H9 (cell line): ENCODE measurements at regions not wholly inside any gene's neighbourhood (a gene's known extent, or its start where the extent isn't known, plus 50 kb on each side); places are given as distances from the start of the nearest gene placed in this dataset.
"Not testable (repeated sequence)": the region's sequence is repeated elsewhere in the genome, so short reads cannot be mapped to it uniquely, and the experiment has no call there.

Experiments used
- DNase-seq: peaks from one replicate; pipeline ENCODE4 v3.0.0-alpha.2; 2017
- H2AFZ ChIP-seq: one replicate; pipeline ENCODE4 v1.6.1; 2013; ENCODE audit warnings: mild to moderate bottlenecking, low read length, control low read depth, moderate library complexity
- H2AK5ac ChIP-seq: 2 replicates; pipeline ENCODE4 v1.6.1; 2013; ENCODE audit warnings: low read length, control low read depth, mixed read lengths; ENCODE audit not compliant: insufficient read length
- H2BK120ac ChIP-seq: one replicate; pipeline ENCODE4 v1.6.1; 2013; ENCODE audit warnings: low read depth, mild to moderate bottlenecking, low read length, control low read depth, inconsistent platforms; ENCODE audit not compliant: poor library complexity, severe bottlenecking
- H2BK12ac ChIP-seq: 2 replicates; pipeline ENCODE4 v1.6.1; 2013; ENCODE audit warnings: low read length, control low read depth, mixed read lengths, low read depth; ENCODE audit not compliant: insufficient read length
- H2BK15ac ChIP-seq: 2 replicates; pipeline ENCODE4 v1.6.1; 2013; ENCODE audit warnings: low read depth, low read length, control low read depth
- H2BK20ac ChIP-seq: one replicate; pipeline ENCODE4 v1.6.1; 2013; ENCODE audit warnings: low read depth, mild to moderate bottlenecking, low read length, control low read depth, inconsistent platforms; ENCODE audit not compliant: poor library complexity, severe bottlenecking
- H2BK5ac ChIP-seq: 2 replicates; pipeline ENCODE4 v1.6.1; 2013; ENCODE audit warnings: low read length, control low read depth, mixed read lengths; ENCODE audit not compliant: insufficient read length
- H3K14ac ChIP-seq: 2 replicates; pipeline ENCODE4 v1.6.1; 2013; ENCODE audit warnings: low read length, control low read depth; ENCODE audit not compliant: insufficient read depth
- H3K18ac ChIP-seq: 2 replicates; pipeline ENCODE4 v1.6.1; 2013; ENCODE audit warnings: low read depth, mild to moderate bottlenecking, mixed read lengths, low read length, control low read depth; ENCODE audit not compliant: insufficient read length
- H3K23ac ChIP-seq: 2 replicates; pipeline ENCODE4 v1.6.1; 2013; ENCODE audit warnings: low read length, control low read depth, mixed read lengths, low read depth; ENCODE audit not compliant: insufficient read length
- H3K23me2 ChIP-seq: 2 replicates; pipeline ENCODE4 v1.6.1; 2013; ENCODE audit warnings: low read depth, mild to moderate bottlenecking, mixed read lengths, low read length, control low read depth; ENCODE audit not compliant: insufficient read length, poor library complexity, severe bottlenecking
- H3K27ac ChIP-seq: 2 replicates; pipeline ENCODE4 v1.5.1; 2013; ENCODE audit warnings: low read length, control low read depth, mixed read lengths, low read depth; ENCODE audit not compliant: insufficient read length
- H3K27me3 ChIP-seq: 2 replicates; pipeline ENCODE4 v1.6.1; 2013; ENCODE audit warnings: low read length, control low read depth, inconsistent platforms; ENCODE audit not compliant: insufficient read depth
- H3K4ac ChIP-seq: 2 replicates; pipeline ENCODE4 v1.6.1; 2013; ENCODE audit warnings: low read depth, mild to moderate bottlenecking, control low read depth, inconsistent platforms, low read length, moderate library complexity
- H3K4me1 ChIP-seq: 2 replicates; pipeline ENCODE4 v1.6.1; 2013; ENCODE audit warnings: low read length, control low read depth, inconsistent platforms; ENCODE audit not compliant: insufficient read depth
- H3K4me2 ChIP-seq: 2 replicates; pipeline ENCODE4 v1.6.1; 2013; ENCODE audit warnings: low read length, control low read depth, mixed read lengths; ENCODE audit not compliant: insufficient read length, insufficient read depth
- H3K56ac ChIP-seq: 2 replicates; pipeline ENCODE4 v1.6.1; 2013; ENCODE audit warnings: low read depth, mild to moderate bottlenecking, mixed read lengths, low read length, control low read depth; ENCODE audit not compliant: insufficient read length
- H3K79me1 ChIP-seq: 2 replicates; pipeline ENCODE4 v1.6.1; 2013; ENCODE audit warnings: low read depth, mild to moderate bottlenecking, moderate library complexity, low read length, control low read depth, inconsistent platforms; ENCODE audit not compliant: insufficient read depth, poor library complexity, severe bottlenecking
- H3K79me2 ChIP-seq: 2 replicates; pipeline ENCODE4 v1.6.1; 2013; ENCODE audit warnings: low read length, control low read depth, inconsistent platforms; ENCODE audit not compliant: insufficient read depth
- H3K9ac ChIP-seq: 2 replicates; pipeline ENCODE4 v1.6.1; 2013; ENCODE audit warnings: low read length, control low read depth, mixed read lengths; ENCODE audit not compliant: insufficient read length; ENCODE audit errors: extremely low read depth
- H3K9me3 ChIP-seq: one replicate; pipeline ENCODE4 v1.6.1; 2013; ENCODE audit warnings: low read depth, low read length, inconsistent platforms; ENCODE audit not compliant: control insufficient read depth
- H3T11ph ChIP-seq: one replicate; pipeline ENCODE4 v1.6.1; 2013; ENCODE audit warnings: mild to moderate bottlenecking, low read length, control low read depth, inconsistent platforms
- H4K20me1 ChIP-seq: one replicate; pipeline ENCODE4 v1.6.1; 2013; ENCODE audit not compliant: control insufficient read depth, insufficient read length, insufficient read depth
- H4K5ac ChIP-seq: 2 replicates; pipeline ENCODE4 v1.6.1; 2013; ENCODE audit warnings: low read depth, mild to moderate bottlenecking, mixed read lengths, low read length, control low read depth; ENCODE audit not compliant: insufficient read length
- H4K8ac ChIP-seq: replicated peaks from 2 replicates; pipeline ENCODE4 v1.6.1; 2013; ENCODE audit warnings: low read length, control low read depth, mixed read lengths, low read depth; ENCODE audit not compliant: insufficient read length
- H4K91ac ChIP-seq: 2 replicates; pipeline ENCODE4 v1.6.1; 2013; ENCODE audit warnings: low read depth, mild to moderate bottlenecking, moderate library complexity, mixed read lengths, low read length, control low read depth; ENCODE audit not compliant: insufficient read length
- H3K27ac Mint-ChIP-seq, 3 experiments: 2 replicates in 2 of 3; 3 replicates in 1 of 3; pipeline ENCODE4 v1.8.0; 2020 to 2021; ENCODE audit warnings: mixed read lengths in 3 of 3, mild to moderate bottlenecking in 1 of 3, moderate library complexity in 1 of 3
- H3K27me3 Mint-ChIP-seq: 2 replicates; pipeline ENCODE4 v1.8.0; 2021; ENCODE audit warnings: low read depth, mild to moderate bottlenecking, moderate library complexity, mixed read lengths
- H3K36me3 Mint-ChIP-seq, 3 experiments: 2 replicates in 2 of 3; 3 replicates in 1 of 3; pipeline ENCODE4 v1.8.0; 2020 to 2021; ENCODE audit warnings: low read depth in 3 of 3, mixed read lengths in 3 of 3; ENCODE audit not compliant: insufficient read depth in 1 of 3
- H3K4me1 Mint-ChIP-seq, 2 experiments: 2 replicates each; pipeline ENCODE4 v1.8.0; 2020; ENCODE audit warnings: mixed read lengths in 2 of 2
- H3K4me3 Mint-ChIP-seq, 2 experiments: 2 replicates in 1 of 2; 3 replicates in 1 of 2; pipeline ENCODE4 v1.8.0; 2020 to 2021; ENCODE audit warnings: mild to moderate bottlenecking in 2 of 2, mixed read lengths in 2 of 2, moderate library complexity in 1 of 2
- H3K9me3 Mint-ChIP-seq, 2 experiments: 2 replicates in 1 of 2; 3 replicates in 1 of 2; pipeline ENCODE4 v1.8.0; 2020; ENCODE audit warnings: mild to moderate bottlenecking in 2 of 2, mixed read lengths in 2 of 2, moderate library complexity in 1 of 2
- WGBS: extraction: QIAGEN DNeasy Blood & Tissue Kit; methylation state at CpG from one replicate; pipeline ENCODE4 v1.1.7; 2013; ENCODE audit warnings: missing lambda C conversion rate, low lambda C conversion rate, mixed read lengths; ENCODE audit not compliant: insufficient read length; ENCODE audit errors: extremely low coverage; 5-methylcytosine and 5-hydroxymethylcytosine counted together
- TF ChIP-seq, protein P1 (sequence below): fragments of 200-600 bp; sonication (generic); conservative IDR thresholded peaks from 3 replicates; pipeline ENCODE4 v1.8.0; 2021; ENCODE audit warnings: antibody characterized with exemption, mild to moderate bottlenecking

GRCh38 chr2:237210763-237211162, 125.1 kb downstream of the COPS8 start:
- no peak overlapping the region for H2BK20ac ChIP-seq
- H3K9me3 ChIP-seq, result no peaks in the 10 kb centered on the region
- H3K4me2 ChIP-seq, result no peak overlapping the region
- no peak overlapping the region for H3K18ac ChIP-seq
- H3K4me1 Mint-ChIP-seq, result peaks cover 23 to 28% of the 10 kb centered on the region in 2 experiments
- H3K36me3 Mint-ChIP-seq, result no peaks in the 10 kb centered on the region
- H3K4me3 Mint-ChIP-seq, result 0 out of 5 replicates have a peak overlapping the region, but pooled peaks of 1 of the 2 experiments have one; percentile 3
- H2AFZ ChIP-seq, result no peak overlapping the region
- H4K8ac ChIP-seq, result no peak overlapping the region
- WGBS, result no CpG with 5 or more reads among the region's 6 CpGs
- no peak overlapping the region for H2AK5ac ChIP-seq
- DNase-seq, result peak; percentile 80
- H3K14ac ChIP-seq, result no peak overlapping the region
- no peak overlapping the region for H3T11ph ChIP-seq
- no peak overlapping the region for H2BK12ac ChIP-seq
- H3K23me2 ChIP-seq, result no peaks in the 10 kb centered on the region
- no peaks in the 10 kb centered on the region for H3K79me1 ChIP-seq
- H3K27ac ChIP-seq, result no peak overlapping the region
- H3K27me3 Mint-ChIP-seq, result no peaks in the 10 kb centered on the region; the same call in 1 of the 2 replicates
- TF ChIP-seq, protein P1, sequence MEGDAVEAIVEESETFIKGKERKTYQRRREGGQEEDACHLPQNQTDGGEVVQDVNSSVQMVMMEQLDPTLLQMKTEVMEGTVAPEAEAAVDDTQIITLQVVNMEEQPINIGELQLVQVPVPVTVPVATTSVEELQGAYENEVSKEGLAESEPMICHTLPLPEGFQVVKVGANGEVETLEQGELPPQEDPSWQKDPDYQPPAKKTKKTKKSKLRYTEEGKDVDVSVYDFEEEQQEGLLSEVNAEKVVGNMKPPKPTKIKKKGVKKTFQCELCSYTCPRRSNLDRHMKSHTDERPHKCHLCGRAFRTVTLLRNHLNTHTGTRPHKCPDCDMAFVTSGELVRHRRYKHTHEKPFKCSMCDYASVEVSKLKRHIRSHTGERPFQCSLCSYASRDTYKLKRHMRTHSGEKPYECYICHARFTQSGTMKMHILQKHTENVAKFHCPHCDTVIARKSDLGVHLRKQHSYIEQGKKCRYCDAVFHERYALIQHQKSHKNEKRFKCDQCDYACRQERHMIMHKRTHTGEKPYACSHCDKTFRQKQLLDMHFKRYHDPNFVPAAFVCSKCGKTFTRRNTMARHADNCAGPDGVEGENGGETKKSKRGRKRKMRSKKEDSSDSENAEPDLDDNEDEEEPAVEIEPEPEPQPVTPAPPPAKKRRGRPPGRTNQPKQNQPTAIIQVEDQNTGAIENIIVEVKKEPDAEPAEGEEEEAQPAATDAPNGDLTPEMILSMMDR, result no peak
- no peak overlapping the region for H3K4ac ChIP-seq
- H3K27ac Mint-ChIP-seq, result peak overlapping the region in 2 of 3 experiments; percentile 8 to 84; a peak in 4 of 7 replicates
- H3K9ac ChIP-seq, result no peak overlapping the region
- H3K9me3 Mint-ChIP-seq, result no peaks in the 10 kb centered on the region
- no peak overlapping the region for H4K91ac ChIP-seq
- no peaks in the 10 kb centered on the region for H3K79me2 ChIP-seq
- peaks cover 11% of the 10 kb centered on the region; the same call in 1 of the 2 replicates for H3K4me1 ChIP-seq
- H4K20me1 ChIP-seq, result peaks cover 2% of the 10 kb centered on the region
- H4K5ac ChIP-seq, result no peak overlapping the region
- no peak overlapping the region for H2BK120ac ChIP-seq
- H3K56ac ChIP-seq, result no peak overlapping the region
- H3K27me3 ChIP-seq, result no peaks in the 10 kb centered on the region
- no peak overlapping the region for H2BK15ac ChIP-seq
- no peak overlapping the region for H3K23ac ChIP-seq
- H2BK5ac ChIP-seq, result no peak overlapping the region

DNA sequence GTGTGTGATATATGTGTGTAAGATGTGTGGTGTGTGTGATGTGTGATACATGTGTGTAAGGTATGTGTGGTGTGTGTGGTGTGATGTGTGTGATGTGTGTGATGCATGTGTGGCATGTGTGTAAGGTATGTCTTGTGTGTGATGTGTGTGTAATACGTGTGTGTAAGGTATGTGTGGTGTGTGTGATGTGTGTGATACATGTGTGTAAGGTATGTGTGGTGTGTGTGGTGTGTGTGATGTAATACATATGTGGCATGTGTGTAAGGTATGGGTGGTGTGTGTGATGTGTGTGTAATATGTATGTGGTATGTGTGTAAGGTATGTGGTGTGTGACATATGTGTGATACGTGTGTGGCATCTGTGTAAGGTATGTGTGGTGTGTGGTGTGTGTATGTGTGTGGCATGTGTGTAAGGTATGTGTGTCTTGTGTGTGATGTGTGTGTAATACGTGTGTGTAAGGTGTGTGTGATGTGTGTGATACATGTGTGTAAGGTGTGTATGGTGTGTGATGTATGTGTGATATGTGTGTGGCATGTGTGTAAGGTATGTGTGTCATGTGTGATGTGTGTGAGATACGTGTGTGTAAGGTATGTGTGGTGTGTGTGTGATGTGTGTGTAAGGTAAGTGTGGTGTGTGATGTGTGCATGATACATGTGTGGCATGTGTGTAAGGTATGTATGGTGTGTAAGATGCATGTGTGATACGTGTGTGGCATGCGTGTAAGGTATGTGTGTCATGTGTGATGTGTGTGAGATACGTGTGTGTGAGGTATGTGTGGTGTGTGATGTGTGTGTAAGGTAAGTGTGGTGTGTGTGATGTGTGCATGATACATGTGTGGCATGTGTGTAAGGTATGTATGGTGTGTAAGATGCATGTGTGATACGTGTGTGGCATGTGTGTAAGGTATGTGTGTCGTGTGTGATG, 126.9 kb downstream of the COPS8 start:
- not testable (repeated sequence) for H3K4me2 ChIP-seq, DNase-seq, H3K4ac ChIP-seq, H3K36me3 Mint-ChIP-seq, H3K79me1 ChIP-seq, H4K20me1 ChIP-seq, H3K4me3 Mint-ChIP-seq, H2BK15ac ChIP-seq, H3K9me3 ChIP-seq, H2BK12ac ChIP-seq, H2BK5ac ChIP-seq, H3K79me2 ChIP-seq, H2BK20ac ChIP-seq, H3K27me3 ChIP-seq, H3K9me3 Mint-ChIP-seq, H2BK120ac ChIP-seq, H3T11ph ChIP-seq, H3K23me2 ChIP-seq, H3K27me3 Mint-ChIP-seq, H2AFZ ChIP-seq, H3K23ac ChIP-seq, H4K91ac ChIP-seq, H2AK5ac ChIP-seq, H3K9ac ChIP-seq, H3K18ac ChIP-seq, H3K56ac ChIP-seq, H3K27ac Mint-ChIP-seq, H4K5ac ChIP-seq, H3K14ac ChIP-seq
- Histone ChIP-seq H3K27ac (peak overlapping the region; percentile 1), H3K4me1 (peaks cover 11% of the 10 kb centered on the region), H4K8ac (peak overlapping the region; percentile 56)
- WGBS, result 100% methylated on average over 9 of the region's 9 CpGs
- H3K4me1 Mint-ChIP-seq, result peaks cover 19 to 23% of the 10 kb centered on the region in 2 experiments
